GM12878 (cell line): ENCODE measurements at regions not wholly inside any gene's neighbourhood (a gene's known extent, or its start where the extent isn't known, plus 50 kb on each side); places are given as distances from the start of the nearest gene placed in this dataset.

ENCODE experiments used
- ATAC-seq: fragments of 200-7000 bp; cut with Tn5 transposase; 3 replicates; pipeline ENCODE4 v1.9.1; 2020; ENCODE audit warnings: mild to moderate bottlenecking, moderate library complexity
- BruUV-seq: library from RNA; stranded (reverse); fragments of 400-500 nt; replicated peaks from 2 replicates; lab custom pipeline; 2021; lab: Mats Ljungman, UMichigan
- CTCF ChIA-PET: fragments of 300-600 bp; sonication (Branson Sonifier 250); formaldehyde crosslinking; extraction: SDS; loops from one replicate; lab custom pipeline; 2021; ENCODE audit warnings: inconsistent platforms; lab: Yijun Ruan, JAX
- POLR2A ChIA-PET: fragments of 350-600 bp; formaldehyde crosslinking; extraction: SDS; loops from one replicate; lab custom pipeline; 2021; ENCODE audit warnings: inconsistent platforms; lab: Charles Lee
- RAD21 ChIA-PET: fragments of 300-600 bp; sonication (Branson Sonifier 250); formaldehyde crosslinking; loops from one replicate; lab custom pipeline; 2023; ENCODE audit warnings: antibody characterized with exemption; ENCODE audit not compliant: unreplicated experiment; lab: Charles Lee
- SMC1A ChIA-PET: fragments of 300-600 bp; sonication (Branson Sonifier 250); formaldehyde crosslinking; loops from one replicate; lab custom pipeline; 2023; ENCODE audit not compliant: unreplicated experiment, uncharacterized antibody; lab: Charles Lee
- DNase-seq: peaks from one replicate; pipeline ENCODE4 v3.0.0-alpha.2; 2011; ENCODE audit warnings: low read depth, low spot score
- FAIRE-seq: peaks from 3 replicates; lab custom pipeline; 2011; peaks lifted over from hg19 to GRCh38; lab: Jason Lieb, UNC
- H2AFZ ChIP-seq: 2 replicates; pipeline ENCODE4 v1.6.0; 2011; ENCODE audit warnings: low read depth, low read length, control low read depth; ENCODE audit not compliant: control insufficient read depth
- H3K27ac ChIP-seq: 2 replicates; pipeline ENCODE4 v1.5.1; 2011; ENCODE audit warnings: control low read depth; ENCODE audit not compliant: control insufficient read depth, insufficient read depth
- H3K27me3 ChIP-seq, 2 experiments: replicated peaks in 1 of 2; 2 replicates each; pipeline versions ENCODE4 v1.6.0 to v1.6.1; 2011; ENCODE audit warnings: low read length in 1 of 2; ENCODE audit not compliant: control insufficient read depth in 2 of 2, insufficient read depth in 2 of 2
- H3K36me3 ChIP-seq, 2 experiments: 2 replicates each; pipeline ENCODE4 v1.5.1; 2011; ENCODE audit warnings: low read length in 1 of 2; ENCODE audit not compliant: control insufficient read depth in 2 of 2, insufficient read depth in 2 of 2
- H3K4me1 ChIP-seq: 2 replicates; pipeline ENCODE4 v1.6.1; 2011; ENCODE audit warnings: mild to moderate bottlenecking, low read length, moderate library complexity, mixed read lengths; ENCODE audit not compliant: control insufficient read depth, insufficient read depth
- H3K4me2 ChIP-seq: 2 replicates; pipeline ENCODE4 v1.6.0; 2011; ENCODE audit warnings: control low read depth; ENCODE audit not compliant: control insufficient read depth, insufficient read depth
- H3K4me3 ChIP-seq: fragments of 200-600 bp; sonication (generic); 2 replicates; pipeline ENCODE4 v1.5.1; 2016
- H3K79me2 ChIP-seq: 2 replicates; pipeline ENCODE4 v1.6.0; 2011; ENCODE audit warnings: low read length; ENCODE audit not compliant: control insufficient read depth, insufficient read depth
- H3K9ac ChIP-seq: 2 replicates; pipeline ENCODE4 v1.8.0; 2011; ENCODE audit warnings: low read length, control low read depth, mixed read lengths; ENCODE audit not compliant: control insufficient read depth, insufficient read depth
- H3K9me3 ChIP-seq: replicated peaks from 3 replicates; pipeline ENCODE4 v1.5.1; 2011; ENCODE audit warnings: mild to moderate bottlenecking, low read length; ENCODE audit not compliant: control insufficient read depth, insufficient read depth
- H4K20me1 ChIP-seq: 2 replicates; pipeline ENCODE4 v1.6.0; 2011; ENCODE audit not compliant: control insufficient read depth, insufficient read depth
- ATF3 ChIP-seq: IDR thresholded peaks from 2 replicates; pipeline ENCODE4 v1.6.1; 2011; ENCODE audit warnings: low read depth, mild to moderate bottlenecking, low read length, moderate library complexity, borderline replicate concordance; ENCODE audit errors: extremely low read depth
- CHD2 ChIP-seq: IDR thresholded peaks from 2 replicates; pipeline ENCODE4 v1.6.1; 2011; ENCODE audit warnings: low read depth, low read length, improper control_type of control experiment, borderline replicate concordance
- EP300 ChIP-seq, 2 experiments: fragments of 150-350 bp in 1 of 2; IDR thresholded peaks; 2 replicates each; pipeline ENCODE4 v1.6.1; 2011 to 2012; ENCODE audit warnings: low read depth in 2 of 2, low read length in 2 of 2, borderline replicate concordance in 1 of 2, improper control_type of control experiment in 1 of 2, inconsistent platforms in 1 of 2; ENCODE audit not compliant: control insufficient read depth in 1 of 2
- GATAD2B ChIP-seq: fragments of 450-650 bp; conservative IDR thresholded peaks from 2 replicates; pipeline ENCODE4 v1.6.1; 2017; ENCODE audit warnings: low read depth, mild to moderate bottlenecking, moderate library complexity
- HDAC6 ChIP-seq: fragments of 200-600 bp; sonication (generic); IDR thresholded peaks from one replicate; pipeline ENCODE4 v1.8.0; 2017; ENCODE audit warnings: antibody characterized with exemption; ENCODE audit not compliant: unreplicated experiment
- IKZF1 ChIP-seq: fragments of 450-650 bp; conservative IDR thresholded peaks from 2 replicates; pipeline ENCODE4 v1.6.1; 2017; ENCODE audit warnings: antibody characterized with exemption, mild to moderate bottlenecking
- NFIC ChIP-seq: IDR thresholded peaks from 2 replicates; pipeline ENCODE4 v1.6.1; 2012; ENCODE audit warnings: low read depth, mild to moderate bottlenecking, inconsistent platforms, low read length, moderate library complexity
- PKNOX1 ChIP-seq: fragments of 450-650 bp; IDR thresholded peaks from 2 replicates; pipeline ENCODE4 v1.6.1; 2016; ENCODE audit warnings: mild to moderate bottlenecking
- RAD21 ChIP-seq: IDR thresholded peaks from 2 replicates; pipeline ENCODE4 v1.6.1; 2011; ENCODE audit warnings: mild to moderate bottlenecking, low read depth, low read length, moderate library complexity; ENCODE audit not compliant: insufficient read depth
- RELB ChIP-seq: fragments of 450-650 bp; IDR thresholded peaks from 2 replicates; pipeline ENCODE4 v1.6.1; 2017; ENCODE audit warnings: low read depth, mild to moderate bottlenecking, moderate library complexity
- SKIL ChIP-seq: fragments of 450-650 bp; IDR thresholded peaks from 2 replicates; pipeline ENCODE4 v1.6.1; 2017; ENCODE audit warnings: mild to moderate bottlenecking, low read depth, inconsistent platforms; ENCODE audit not compliant: poor library complexity, severe bottlenecking
- SMAD1 ChIP-seq: fragments of 450-650 bp; IDR thresholded peaks from 2 replicates; pipeline ENCODE4 v1.6.1; 2018; ENCODE audit warnings: mild to moderate bottlenecking, low read depth; ENCODE audit not compliant: partially characterized antibody
- SMC3 ChIP-seq: IDR thresholded peaks from 2 replicates; pipeline ENCODE4 v1.6.1; 2011; ENCODE audit warnings: low read length, improper control_type of control experiment, borderline replicate concordance
- SREBF1 ChIP-seq: IDR thresholded peaks from 2 replicates; pipeline ENCODE4 v1.6.1; 2012; ENCODE audit warnings: mild to moderate bottlenecking, low read length
- ZNF687 ChIP-seq: fragments of 450-650 bp; IDR thresholded peaks from 2 replicates; pipeline ENCODE4 v1.6.1; 2017; ENCODE audit warnings: mild to moderate bottlenecking, moderate library complexity
- WGBS: methylation state at CpG from one replicate; pipeline ENCODE4 v1.1.6; 2016; ENCODE audit warnings: low lambda C conversion rate; ENCODE audit not compliant: insufficient replicate concordance, insufficient coverage; ENCODE audit errors: missing lambda C conversion rate; 5-methylcytosine and 5-hydroxymethylcytosine counted together
- in situ Hi-C: fragments of 300-500 bp; cut with MboI; formaldehyde crosslinking; loops from 9 replicates; pipeline ENCODE4 v1.14.3; 2018; ENCODE audit warnings: mixed read lengths
- intact Hi-C: fragments of 100-400 bp; cut with micrococcal nuclease; formaldehyde crosslinking; loops from one replicate; pipeline ENCODE4 v1.14.2; 2022; ENCODE audit not compliant: unreplicated experiment

- Histone ChIP-seq H3K79me2 (no peaks in the 10 kb centered on the region), H3K36me3 (no peaks in the 10 kb centered on the region), H3K4me3 (no peak overlapping the region), H3K27ac (no peak overlapping the region), H3K27me3 (no peaks in the 10 kb centered on the region), H3K4me1 (no peaks in the 10 kb centered on the region), H4K20me1 (no peaks in the 10 kb centered on the region), H3K4me2 (no peak overlapping the region), H3K9ac (no peak overlapping the region), H2AFZ (no peak overlapping the region), H3K9me3 (no peaks in the 10 kb centered on the region)
- BruUV-seq: no TSS peak
- RAD21 ChIA-PET: no interaction called here
- FAIRE-seq (no peak), ATAC-seq (no peak), DNase-seq (no peak)
- WGBS: 79% methylated on average over 3 of the region's 3 CpGs
- POLR2A ChIA-PET: no interaction called here
- in situ Hi-C loops (no loop called here), intact Hi-C loops (no loop called here)
- SMC1A ChIA-PET: interaction anchor here (1.0 to 1.1 kb wide), 2 partner anchors 9 to 21 kb away, joined by 3 read pairs; no protein-coding TSS in a partner anchor
- CTCF ChIA-PET: no interaction called here
- TF ChIP-seq ATF3 (no peak), SREBF1 (no peak), NFIC (no peak), RAD21 (no peak), IKZF1 (no peak), RELB (no peak), EP300 (IDR thresholded peaks at IDR 0.05; ENCODE audit: borderline replicate concordance in 1 of 2, control insufficient read depth in 1 of 2, low read depth in 2 of 2, low read length in 2 of 2) (no peak), SKIL (no peak), HDAC6 (no peak), PKNOX1 (no peak), GATAD2B (no peak), SMC3 (no peak), ZNF687 (no peak), SMAD1 (no peak), CHD2 (no peak)
Measured at GRCh38 chr2:211149731-211150130, 593.3 kb downstream of the CPS1 start.
